ENCODE measurements at regions not wholly inside any gene's neighbourhood (a gene's known extent, or its start where the extent isn't known, plus 50 kb on each side); places are given as distances from the start of the nearest gene placed in this dataset.

DNA sequence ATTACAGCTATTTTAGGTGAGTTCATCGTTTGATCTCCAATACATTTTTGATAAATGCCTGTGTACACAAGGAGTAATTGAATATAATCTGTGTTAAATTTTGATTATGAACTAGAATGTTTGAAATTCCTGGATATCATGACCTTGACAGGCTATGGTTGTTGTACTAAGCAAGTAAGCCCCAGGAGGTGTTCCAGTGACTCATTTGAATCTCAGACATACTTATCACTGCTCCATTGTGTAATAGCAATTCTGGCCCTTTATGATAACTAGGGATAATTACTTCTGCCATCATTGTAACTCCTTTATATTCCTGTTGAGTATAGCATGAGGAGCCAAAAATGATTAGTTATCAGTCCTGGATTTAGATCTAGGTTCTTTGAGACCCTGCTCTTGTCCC, 1424.6 kb upstream of the ADGRB3 start:
- H2AFZ ChIP-seq (ENCODE audit: low read depth, low read length) = no peak overlapping the region
- BruUV-seq (replicated peaks) = no TSS peak
- no peaks in the 10 kb centered on the region for H3K27me3 ChIP-seq (ENCODE audit: control insufficient read depth in 2 of 2, insufficient read depth in 2 of 2, low read length in 2 of 2)
- CTCF ChIA-PET = no interaction called here
- intact Hi-C loops (cut with micrococcal nuclease) = no loop called here
- DNase-seq (ENCODE audit: low read depth, low spot score) (no peak), FAIRE-seq (no peak)
- POLR2A ChIA-PET = no interaction called here
- H3K4me1 ChIP-seq (ENCODE audit: control insufficient read depth, extremely low read depth, insufficient read depth, low read length) = no peaks in the 10 kb centered on the region
- no peaks in the 10 kb centered on the region for H4K20me1 ChIP-seq (replicated peaks; ENCODE audit: control insufficient read depth, extremely low read depth, insufficient read depth, low read length)
- no peak overlapping the region for H3K9ac ChIP-seq (replicated peaks; ENCODE audit: extremely low read depth, insufficient read depth, low read length)
- no peaks in the 10 kb centered on the region for H3K9me1 ChIP-seq (replicated peaks; ENCODE audit: control insufficient read depth, extremely low read depth, insufficient read depth, low read length)
- dilution Hi-C loops (cut with MboI; ENCODE audit: extremely low pct_ligation_motif_present, low sequenced_read_pairs) = no loop called here
- H3K4me2 ChIP-seq (ENCODE audit: insufficient read depth, low read length) = no peak overlapping the region
- H3K79me2 ChIP-seq (ENCODE audit: control insufficient read depth, insufficient read depth, low read length) = no peaks in the 10 kb centered on the region
- peaks cover 3% of the 10 kb centered on the region for H3K9me3 ChIP-seq (replicated peaks; ENCODE audit: control insufficient read depth, insufficient read depth, low read length)
- no peak overlapping the region for H3K4me3 ChIP-seq (replicated peaks in 1 of 3; ENCODE audit: insufficient read depth in 1 of 3, low read depth in 1 of 3, low read length in 3 of 3)
- TF ChIP-seq, protein P1, sequence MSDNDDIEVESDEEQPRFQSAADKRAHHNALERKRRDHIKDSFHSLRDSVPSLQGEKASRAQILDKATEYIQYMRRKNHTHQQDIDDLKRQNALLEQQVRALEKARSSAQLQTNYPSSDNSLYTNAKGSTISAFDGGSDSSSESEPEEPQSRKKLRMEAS (IDR thresholded peaks at IDR 0.05; ENCODE audit: insufficient read depth, insufficient read length) = no peak
- no peak for TF ChIP-seq POLR2A (IDR thresholded peaks at IDR 0.05; ENCODE audit: low read depth, low read length)
- TF ChIP-seq FOS (IDR thresholded peaks at IDR 0.05; ENCODE audit: borderline replicate concordance, insufficient read depth, low read length) = no peak
- H3K36me3 ChIP-seq (ENCODE audit: control insufficient read depth in 2 of 2, extremely low read depth in 1 of 2, insufficient read depth in 2 of 2, low read length in 2 of 2) = no peaks in the 10 kb centered on the region
- H3K27ac ChIP-seq (ENCODE audit: insufficient read depth, low read depth, low read length) = no peak overlapping the region

DNA sequence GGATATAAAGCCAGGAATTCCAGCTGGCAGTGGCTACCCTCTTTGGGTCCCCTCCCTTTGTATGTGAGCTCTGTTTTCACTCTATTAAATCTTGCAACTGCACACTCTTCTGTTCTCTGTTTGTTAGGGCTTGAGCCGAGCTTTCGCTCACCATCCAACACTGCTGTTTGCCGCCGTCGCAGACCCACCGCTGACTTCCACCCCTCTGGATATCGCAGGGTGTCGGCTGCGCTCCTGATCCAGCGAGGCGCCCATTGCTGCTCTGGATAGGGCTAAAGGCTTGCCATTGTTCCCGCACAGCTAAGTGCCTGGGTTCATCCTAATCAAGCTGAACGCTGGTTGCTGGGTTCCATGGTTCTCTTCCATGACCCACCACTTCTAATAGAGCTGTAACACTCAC, 1433.5 kb upstream of the ADGRB3 start:
- H3K27me3 ChIP-seq (ENCODE audit: control insufficient read depth in 2 of 2, insufficient read depth in 2 of 2, low read length in 2 of 2) = no peaks in the 10 kb centered on the region
- ChIA-PET POLR2A (no interaction called here), CTCF (no interaction called here)
- no peak overlapping the region for H3K27ac ChIP-seq (ENCODE audit: insufficient read depth, low read depth, low read length)
- H3K36me3 ChIP-seq (ENCODE audit: control insufficient read depth in 2 of 2, extremely low read depth in 1 of 2, insufficient read depth in 2 of 2, low read length in 2 of 2) = no peaks in the 10 kb centered on the region
- TF ChIP-seq EZH2 (IDR thresholded peaks at IDR 0.05; ENCODE audit: borderline replicate concordance, low read depth, low read length, severe bottlenecking) (no peak), GATA2 (IDR thresholded peaks at IDR 0.05; ENCODE audit: insufficient read depth, insufficient read length, low read depth, low read length) (no peak), MYC (IDR thresholded peaks at IDR 0.05; ENCODE audit: low read depth, low read length) (no peak), JUN (IDR thresholded peaks at IDR 0.05; ENCODE audit: borderline replicate concordance, insufficient read depth, insufficient read length, low read depth) (no peak), POLR2A (IDR thresholded peaks at IDR 0.05; ENCODE audit: low read depth, low read length) (no peak), FOS (IDR thresholded peaks at IDR 0.05; ENCODE audit: borderline replicate concordance, insufficient read depth, low read length) (no peak), POLR2AphosphoS5 (IDR thresholded peaks at IDR 0.05; ENCODE audit: insufficient read depth, low read depth, low read length) (no peak)
- TF ChIP-seq, protein P1 (IDR thresholded peaks at IDR 0.05; ENCODE audit: insufficient read depth, insufficient read length) = no peak
- TF ChIP-seq, protein P2, sequence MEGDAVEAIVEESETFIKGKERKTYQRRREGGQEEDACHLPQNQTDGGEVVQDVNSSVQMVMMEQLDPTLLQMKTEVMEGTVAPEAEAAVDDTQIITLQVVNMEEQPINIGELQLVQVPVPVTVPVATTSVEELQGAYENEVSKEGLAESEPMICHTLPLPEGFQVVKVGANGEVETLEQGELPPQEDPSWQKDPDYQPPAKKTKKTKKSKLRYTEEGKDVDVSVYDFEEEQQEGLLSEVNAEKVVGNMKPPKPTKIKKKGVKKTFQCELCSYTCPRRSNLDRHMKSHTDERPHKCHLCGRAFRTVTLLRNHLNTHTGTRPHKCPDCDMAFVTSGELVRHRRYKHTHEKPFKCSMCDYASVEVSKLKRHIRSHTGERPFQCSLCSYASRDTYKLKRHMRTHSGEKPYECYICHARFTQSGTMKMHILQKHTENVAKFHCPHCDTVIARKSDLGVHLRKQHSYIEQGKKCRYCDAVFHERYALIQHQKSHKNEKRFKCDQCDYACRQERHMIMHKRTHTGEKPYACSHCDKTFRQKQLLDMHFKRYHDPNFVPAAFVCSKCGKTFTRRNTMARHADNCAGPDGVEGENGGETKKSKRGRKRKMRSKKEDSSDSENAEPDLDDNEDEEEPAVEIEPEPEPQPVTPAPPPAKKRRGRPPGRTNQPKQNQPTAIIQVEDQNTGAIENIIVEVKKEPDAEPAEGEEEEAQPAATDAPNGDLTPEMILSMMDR (IDR thresholded peaks at IDR 0.05; ENCODE audit: extremely low read depth in 1 of 2, insufficient read depth in 1 of 2, low read depth in 1 of 2, low read length in 2 of 2) = no peak
- FAIRE-seq (no peak), DNase-seq (ENCODE audit: low read depth, low spot score) (no peak)
- H3K9me1 ChIP-seq (replicated peaks; ENCODE audit: control insufficient read depth, extremely low read depth, insufficient read depth, low read length) = no peaks in the 10 kb centered on the region
- H3K4me2 ChIP-seq (ENCODE audit: insufficient read depth, low read length) = no peak overlapping the region
- H4K20me1 ChIP-seq (replicated peaks; ENCODE audit: control insufficient read depth, extremely low read depth, insufficient read depth, low read length) = no peaks in the 10 kb centered on the region
- no TSS peak for BruUV-seq (replicated peaks)
- H3K79me2 ChIP-seq (ENCODE audit: control insufficient read depth, insufficient read depth, low read length) = no peaks in the 10 kb centered on the region
- dilution Hi-C loops (cut with MboI; ENCODE audit: extremely low pct_ligation_motif_present, low sequenced_read_pairs) (no loop called here), intact Hi-C loops (cut with micrococcal nuclease) (no loop called here)
- H3K9ac ChIP-seq (replicated peaks; ENCODE audit: extremely low read depth, insufficient read depth, low read length) = no peak overlapping the region
- peaks cover 2% of the 10 kb centered on the region for H3K9me3 ChIP-seq (replicated peaks; ENCODE audit: control insufficient read depth, insufficient read depth, low read length)
- no peak overlapping the region for H2AFZ ChIP-seq (ENCODE audit: low read depth, low read length)
- H3K4me1 ChIP-seq (ENCODE audit: control insufficient read depth, extremely low read depth, insufficient read depth, low read length) = no peaks in the 10 kb centered on the region
- no peak overlapping the region for H3K4me3 ChIP-seq (replicated peaks in 1 of 3; ENCODE audit: insufficient read depth in 1 of 3, low read depth in 1 of 3, low read length in 3 of 3)

All from endothelial cell of umbilical vein (primary cell).